ENCODE measurements at regions not wholly inside any gene's neighbourhood (a gene's known extent, or its start where the extent isn't known, plus 50 kb on each side); places are given as distances from the start of the nearest gene placed in this dataset.

GRCh38 chr11:95374105-95374504 is 143.1 kb upstream of the SESN3 start:
- Histone ChIP-seq H3K9me3 (ENCODE audit: insufficient read depth, low read depth, low read length) (no peaks in the 10 kb centered on the region), H3K36me3 (ENCODE audit: insufficient read depth, low read length) (no peaks in the 10 kb centered on the region), H3K4me3 (ENCODE audit: low read length) (no peak overlapping the region), H3K9ac (ENCODE audit: low read depth, low read length) (no peak overlapping the region), H3K27me3 (ENCODE audit: insufficient read depth, low read length) (no peaks in the 10 kb centered on the region), H3K27ac (ENCODE audit: low read depth, low read length) (no peak overlapping the region), H3K4me1 (ENCODE audit: insufficient read depth, low read length) (peaks cover 19% of the 10 kb centered on the region)
- WGBS: 83% methylated on average over 3 of the region's 4 CpGs

DNA sequence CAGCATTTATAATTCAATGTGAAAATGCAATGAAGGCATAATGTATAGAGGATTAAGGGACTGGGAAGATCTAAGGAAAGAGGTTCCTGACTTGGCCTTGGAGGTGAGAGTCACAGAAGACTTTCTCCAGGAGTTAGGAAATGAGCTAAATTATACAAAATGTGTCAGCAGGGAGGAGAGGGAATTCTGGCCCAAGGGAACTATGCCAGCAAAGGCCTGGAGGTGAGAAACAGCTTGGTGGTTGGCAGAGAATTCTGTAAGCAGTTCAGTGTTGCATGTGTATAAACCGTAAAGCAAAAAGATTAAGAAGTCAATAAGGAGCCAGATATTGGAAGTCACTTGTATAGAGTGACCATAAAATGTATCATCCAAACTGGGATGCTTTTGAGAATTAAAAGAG is 142.2 kb upstream of the SESN3 start:
- Histone ChIP-seq H3K9ac (ENCODE audit: low read depth, low read length) (no peak overlapping the region), H3K27ac (ENCODE audit: low read depth, low read length) (no peak overlapping the region), H3K36me3 (ENCODE audit: insufficient read depth, low read length) (no peaks in the 10 kb centered on the region), H3K4me1 (ENCODE audit: insufficient read depth, low read length) (peaks cover 13% of the 10 kb centered on the region), H3K4me3 (ENCODE audit: low read length) (no peak overlapping the region), H3K27me3 (ENCODE audit: insufficient read depth, low read length) (no peaks in the 10 kb centered on the region), H3K9me3 (ENCODE audit: insufficient read depth, low read depth, low read length) (no peaks in the 10 kb centered on the region)
- WGBS: 100% methylated on average over 1 of the region's 1 CpG

DNA sequence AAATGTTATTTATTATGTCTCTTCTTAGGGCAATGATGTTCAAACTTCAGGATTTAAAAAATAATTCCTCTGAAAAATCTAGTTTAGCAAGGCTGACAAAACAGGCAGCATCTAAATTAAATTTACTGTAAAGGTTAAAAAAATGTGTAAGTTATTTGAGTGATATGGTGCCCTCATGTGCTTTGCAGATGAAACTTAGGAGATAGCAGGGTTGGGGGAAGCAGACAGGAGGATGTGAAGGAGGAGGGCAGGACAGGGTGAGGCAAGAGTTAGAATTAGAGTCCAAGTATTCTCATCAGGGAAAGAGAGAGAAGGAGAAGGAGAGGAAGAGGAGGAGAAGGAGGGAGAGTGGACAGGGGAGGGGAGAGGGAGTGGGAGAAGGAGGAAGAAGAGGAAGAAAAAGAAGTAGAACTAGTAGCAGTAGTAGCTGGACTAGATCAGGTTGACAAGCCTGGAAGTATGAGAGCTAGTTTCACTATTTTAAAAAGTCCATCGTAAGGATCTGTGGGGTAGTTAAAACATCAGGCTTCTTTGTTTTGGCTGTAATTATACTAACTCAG is 141.2 kb upstream of the SESN3 start:
- Histone ChIP-seq H3K27ac (ENCODE audit: low read depth, low read length) (no peak overlapping the region), H3K4me1 (ENCODE audit: insufficient read depth, low read length) (peaks cover 17% of the 10 kb centered on the region), H3K36me3 (ENCODE audit: insufficient read depth, low read length) (no peaks in the 10 kb centered on the region), H3K27me3 (ENCODE audit: insufficient read depth, low read length) (no peaks in the 10 kb centered on the region), H3K9ac (ENCODE audit: low read depth, low read length) (no peak overlapping the region), H3K9me3 (ENCODE audit: insufficient read depth, low read depth, low read length) (no peaks in the 10 kb centered on the region), H3K4me3 (ENCODE audit: low read length) (no peak overlapping the region)
- WGBS: 94% methylated on average over 1 of the region's 1 CpG

DNA sequence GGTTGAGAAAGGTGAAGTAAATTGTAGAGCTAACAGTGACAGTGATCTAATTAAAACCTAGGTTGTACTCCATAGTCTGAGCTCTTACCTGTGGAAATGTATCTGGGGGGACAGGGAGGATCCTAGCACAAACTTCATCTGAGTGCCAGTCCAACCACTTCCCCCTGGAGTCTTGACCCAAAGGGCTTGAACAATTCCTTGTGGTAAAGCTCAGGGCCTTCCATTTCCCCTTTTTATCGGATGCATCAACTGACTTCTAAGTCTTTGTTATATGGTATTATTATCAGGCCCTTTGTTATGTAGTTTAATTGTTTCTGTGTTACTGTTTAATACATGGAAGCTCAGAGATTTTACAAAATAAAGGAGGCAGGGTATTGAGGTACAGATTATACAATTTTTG is 140.2 kb upstream of the SESN3 start:
- no peaks in the 10 kb centered on the region for H3K27me3 ChIP-seq (ENCODE audit: insufficient read depth, low read length)
- no peaks in the 10 kb centered on the region for H3K36me3 ChIP-seq (ENCODE audit: insufficient read depth, low read length)
- H3K4me1 ChIP-seq (ENCODE audit: insufficient read depth, low read length): peaks cover 13% of the 10 kb centered on the region
- WGBS: 67% methylated on average over 1 of the region's 1 CpG
- no peak overlapping the region for H3K27ac ChIP-seq (ENCODE audit: low read depth, low read length)
- H3K4me3 ChIP-seq (ENCODE audit: low read length): no peak overlapping the region
- H3K9ac ChIP-seq (ENCODE audit: low read depth, low read length): no peak overlapping the region
- H3K9me3 ChIP-seq (ENCODE audit: insufficient read depth, low read depth, low read length): no peaks in the 10 kb centered on the region

GRCh38 chr11:95367726-95368125 is 136.7 kb upstream of the SESN3 start:
- WGBS: 70% methylated on average over 3 of the region's 4 CpGs
- Histone ChIP-seq H3K36me3 (ENCODE audit: insufficient read depth, low read length) (no peaks in the 10 kb centered on the region), H3K9me3 (ENCODE audit: insufficient read depth, low read depth, low read length) (no peaks in the 10 kb centered on the region), H3K27ac (ENCODE audit: low read depth, low read length) (no peak overlapping the region), H3K4me3 (ENCODE audit: low read length) (no peak overlapping the region), H3K4me1 (ENCODE audit: insufficient read depth, low read length) (peaks cover 33% of the 10 kb centered on the region), H3K27me3 (ENCODE audit: insufficient read depth, low read length) (no peaks in the 10 kb centered on the region), H3K9ac (ENCODE audit: low read depth, low read length) (no peak overlapping the region)

GRCh38 chr11:95365348-95365747 is 134.3 kb upstream of the SESN3 start:
- Histone ChIP-seq H3K4me1 (ENCODE audit: insufficient read depth, low read length) (peaks cover 44% of the 10 kb centered on the region), H3K27me3 (ENCODE audit: insufficient read depth, low read length) (no peaks in the 10 kb centered on the region), H3K9me3 (ENCODE audit: insufficient read depth, low read depth, low read length) (no peaks in the 10 kb centered on the region), H3K27ac (ENCODE audit: low read depth, low read length) (no peak overlapping the region), H3K36me3 (ENCODE audit: insufficient read depth, low read length) (no peaks in the 10 kb centered on the region), H3K4me3 (ENCODE audit: low read length) (no peak overlapping the region), H3K9ac (ENCODE audit: low read depth, low read length) (no peak overlapping the region)
- WGBS: 94% methylated on average over 3 of the region's 3 CpGs

- Histone ChIP-seq H3K9me3 (ENCODE audit: insufficient read depth, low read depth, low read length) (no peaks in the 10 kb centered on the region), H3K4me1 (ENCODE audit: insufficient read depth, low read length) (peaks cover 51% of the 10 kb centered on the region), H3K27me3 (ENCODE audit: insufficient read depth, low read length) (no peaks in the 10 kb centered on the region), H3K9ac (ENCODE audit: low read depth, low read length) (no peak overlapping the region), H3K4me3 (ENCODE audit: low read length) (no peak overlapping the region), H3K36me3 (ENCODE audit: insufficient read depth, low read length) (no peaks in the 10 kb centered on the region), H3K27ac (ENCODE audit: low read depth, low read length) (no peak overlapping the region)
- 88% methylated on average over 3 of the region's 4 CpGs for WGBS
Measured at GRCh38 chr11:95364324-95365295, 133.6 kb upstream of the SESN3 start.

- Histone ChIP-seq H3K27ac (ENCODE audit: low read depth, low read length) (no peak overlapping the region), H3K9me3 (ENCODE audit: insufficient read depth, low read depth, low read length) (no peaks in the 10 kb centered on the region), H3K9ac (ENCODE audit: low read depth, low read length) (no peak overlapping the region), H3K4me1 (ENCODE audit: insufficient read depth, low read length) (peaks cover 60% of the 10 kb centered on the region), H3K36me3 (ENCODE audit: insufficient read depth, low read length) (no peaks in the 10 kb centered on the region), H3K4me3 (ENCODE audit: low read length) (no peak overlapping the region), H3K27me3 (ENCODE audit: insufficient read depth, low read length) (no peaks in the 10 kb centered on the region)
- 33% methylated on average over 7 of the region's 8 CpGs for WGBS
Measured at GRCh38 chr11:95363708-95364107, 132.7 kb upstream of the SESN3 start.

GRCh38 chr11:95363164-95363563 is 132.2 kb upstream of the SESN3 start:
- no peaks in the 10 kb centered on the region for H3K27me3 ChIP-seq (ENCODE audit: insufficient read depth, low read length)
- H3K9me3 ChIP-seq (ENCODE audit: insufficient read depth, low read depth, low read length): no peaks in the 10 kb centered on the region
- no peak overlapping the region for H3K27ac ChIP-seq (ENCODE audit: low read depth, low read length)
- H3K9ac ChIP-seq (ENCODE audit: low read depth, low read length): no peak overlapping the region
- H3K36me3 ChIP-seq (ENCODE audit: insufficient read depth, low read length): no peaks in the 10 kb centered on the region
- no peak overlapping the region for H3K4me3 ChIP-seq (ENCODE audit: low read length)
- peaks cover 62% of the 10 kb centered on the region for H3K4me1 ChIP-seq (ENCODE audit: insufficient read depth, low read length)
- 63% methylated on average over 2 of the region's 3 CpGs for WGBS

DNA sequence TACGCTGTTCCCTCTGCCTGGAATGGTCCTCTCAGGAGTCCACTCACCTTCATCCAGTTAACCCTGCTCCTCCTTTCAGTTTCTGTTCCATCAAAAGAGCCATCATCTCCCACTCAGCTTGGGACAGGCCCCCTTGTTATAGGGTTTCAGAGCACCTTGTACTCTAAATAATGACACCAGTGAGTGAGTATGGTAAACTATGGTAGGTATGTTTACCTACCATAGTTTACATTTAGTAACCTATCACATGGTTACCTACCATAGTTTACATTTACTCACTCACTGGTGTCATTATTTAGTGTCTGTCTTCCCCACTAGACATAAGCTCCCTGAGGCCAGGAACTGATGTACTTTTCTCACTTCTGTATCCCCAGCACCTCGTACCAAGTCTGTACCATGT is 130.2 kb upstream of the SESN3 start:
- Histone ChIP-seq H3K36me3 (ENCODE audit: insufficient read depth, low read length) (no peaks in the 10 kb centered on the region), H3K4me1 (ENCODE audit: insufficient read depth, low read length) (peaks cover 53% of the 10 kb centered on the region), H3K9ac (ENCODE audit: low read depth, low read length) (no peak overlapping the region), H3K4me3 (ENCODE audit: low read length) (no peak overlapping the region), H3K27ac (ENCODE audit: low read depth, low read length) (no peak overlapping the region; the same call in 1 of the 2 replicates), H3K27me3 (ENCODE audit: insufficient read depth, low read length) (no peaks in the 10 kb centered on the region), H3K9me3 (ENCODE audit: insufficient read depth, low read depth, low read length) (no peaks in the 10 kb centered on the region)
- WGBS: 91% methylated on average over 1 of the region's 2 CpGs

DNA sequence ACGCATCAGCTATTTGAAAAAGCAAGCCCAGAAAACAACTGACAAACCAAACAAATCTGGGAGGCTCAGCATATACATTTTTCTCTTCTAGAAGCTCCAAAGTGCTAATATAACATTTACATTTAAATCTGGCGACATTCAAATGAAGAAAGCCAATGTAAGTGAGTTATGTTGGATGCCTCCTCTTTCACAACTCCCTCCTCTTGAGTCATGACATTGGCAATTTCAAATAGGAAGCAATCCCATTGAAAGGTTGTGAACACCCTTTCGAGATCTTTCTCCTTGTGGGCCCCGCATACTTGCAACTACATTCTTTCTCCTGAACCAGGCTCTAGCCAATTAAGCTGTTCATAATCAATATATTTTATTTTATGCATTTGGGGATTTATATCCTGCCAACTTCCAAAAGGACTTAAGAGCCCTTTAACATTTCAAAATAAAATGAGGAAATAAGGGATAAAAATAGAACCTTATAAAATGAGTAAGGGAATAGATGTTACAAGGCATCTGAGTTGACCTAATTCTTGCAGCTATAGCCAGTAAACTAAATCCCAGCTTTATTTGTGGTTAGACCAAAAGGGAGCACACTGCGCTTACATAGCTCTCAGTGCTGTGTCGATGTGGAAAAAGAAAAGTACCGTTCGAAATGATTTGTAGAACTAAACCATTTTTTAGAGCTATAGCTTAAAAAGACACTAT is 129.5 kb upstream of the SESN3 start:
- no peaks in the 10 kb centered on the region for H3K27me3 ChIP-seq (ENCODE audit: insufficient read depth, low read length)
- no peaks in the 10 kb centered on the region for H3K9me3 ChIP-seq (ENCODE audit: insufficient read depth, low read depth, low read length)
- WGBS: 67% methylated on average over 7 of the region's 8 CpGs
- no peak overlapping the region; the same call in 1 of the 2 replicates for H3K27ac ChIP-seq (ENCODE audit: low read depth, low read length)
- H3K9ac ChIP-seq (ENCODE audit: low read depth, low read length): no peak overlapping the region
- H3K4me1 ChIP-seq (ENCODE audit: insufficient read depth, low read length): peaks cover 53% of the 10 kb centered on the region
- no peak overlapping the region for H3K4me3 ChIP-seq (ENCODE audit: low read length)
- H3K36me3 ChIP-seq (ENCODE audit: insufficient read depth, low read length): no peaks in the 10 kb centered on the region

All from HUES64 (cell line).